Stomach (tissue), 8 donors: ENCODE measurements at regions not wholly inside any gene's neighbourhood (a gene's known extent, or its start where the extent isn't known, plus 50 kb on each side); places are given as distances from the start of the nearest gene placed in this dataset.

Experiments
- DNase-seq, 2 donors: peaks; one replicate each; pipeline versions ENCODE4 v3.0.0 to v3.0.0-alpha.2; 2013 to 2019
- H3K27ac ChIP-seq, 5 donors: fragments of 200-600 bp in 4 of 5; sonication (generic) in 4 of 5; one replicate each; pipeline ENCODE4 v1.5.1; 2013 to 2019; ENCODE audit warnings: mild to moderate bottlenecking in 1 of 5, moderate library complexity in 1 of 5
- H3K27me3 ChIP-seq, 3 donors: fragments of 200-600 bp; sonication (generic); one replicate each; pipeline ENCODE4 v1.5.1; 2017 to 2019; ENCODE audit warnings: mixed run types in 1 of 3
- H3K36me3 ChIP-seq, 4 donors: fragments of 200-600 bp; sonication (generic); 1 replicate in 3 of 4; 2 replicates in 1 of 4; pipeline ENCODE4 v1.5.1; 2016 to 2019
- H3K4me1 ChIP-seq, 4 donors: fragments of 200-600 bp; sonication (generic); one replicate each; pipeline ENCODE4 v1.5.1; 2016 to 2019
- H3K4me3 ChIP-seq, 4 donors: fragments of 200-600 bp; sonication (generic) in 3 of 4; one replicate each; pipeline ENCODE4 v1.5.1; 2016 to 2019; ENCODE audit warnings: mild to moderate bottlenecking in 1 of 4
- H3K9me3 ChIP-seq, 4 donors: fragments of 200-600 bp; sonication (generic); one replicate each; pipeline ENCODE4 v1.5.1; 2016 to 2019
- CTCF ChIP-seq, 7 experiments: fragments of 450-650 bp in 4 of 7; fragments of 200-600 bp in 3 of 7; sonication (generic) in 3 of 7; IDR thresholded peaks; one replicate each; pipeline ENCODE4 v1.5.1; 2016 to 2019; ENCODE audit warnings: antibody characterized with exemption in 7 of 7, control low read depth in 2 of 7, mild to moderate bottlenecking in 1 of 7
- EP300 ChIP-seq: sonication (generic); formaldehyde crosslinking; IDR thresholded peaks from one replicate; pipeline ENCODE4 v1.6.1; 2017; ENCODE audit warnings: antibody characterized with exemption
- POLR2A ChIP-seq, 4 donors: fragments of 450-650 bp; IDR thresholded peaks; one replicate each; pipeline ENCODE4 v1.6.1; 2016; ENCODE audit warnings: antibody characterized with exemption in 4 of 4, control low read depth in 2 of 4, mild to moderate bottlenecking in 1 of 4, moderate library complexity in 1 of 4
- POLR2AphosphoS5 ChIP-seq, 3 donors: sonication (generic); formaldehyde crosslinking; IDR thresholded peaks; one replicate each; pipeline ENCODE4 v1.6.1; 2016; ENCODE audit warnings: antibody characterized with exemption in 3 of 3
- WGBS, 5 donors: extraction: QIAGEN DNeasy Blood & Tissue Kit in 3 of 5; methylation state at CpG; one replicate each; pipeline versions ENCODE4 v1.1.5 to v1.1.7; 2013 to 2018; 5-methylcytosine and 5-hydroxymethylcytosine counted together
- intact Hi-C: fragments of 100-400 bp; cut with DNase I; formaldehyde crosslinking; loops from one replicate; pipeline ENCODE4 v1.15.1; 2023; ENCODE audit warnings: low total_unique reads
- donor health status: healthy with polysubstance abuse.
- donor health status: Bipolar disorder and iron deficiency.
- donor health status: healthy.

- Histone ChIP-seq H3K4me3 (no peak overlapping the region), H3K9me3 (no peaks in the 10 kb centered on the region), H3K27me3 (no peaks in the 10 kb centered on the region), H3K36me3 (no peaks in the 10 kb centered on the region), H3K27ac (no peak overlapping the region), H3K4me1 (peaks cover 0 to 8% (median 0%) of the 10 kb centered on the region in 4 donors)
- TF ChIP-seq POLR2A (IDR thresholded peaks at IDR 0.05) (no peak), EP300 (no peak), CTCF (IDR thresholded peaks at IDR 0.05) (no peak), POLR2AphosphoS5 (IDR thresholded peaks at IDR 0.05) (no peak)
- WGBS, 5 donors, result 84 to 100% (median 97%) methylated on average over 1 of the region's 1 CpG
- DNase-seq, result no peak
- intact Hi-C loops, result no loop called here
These were observed 99.8 kb upstream of the PELI1 start for GRCh38 chr2:64244037-64244416.

DNA sequence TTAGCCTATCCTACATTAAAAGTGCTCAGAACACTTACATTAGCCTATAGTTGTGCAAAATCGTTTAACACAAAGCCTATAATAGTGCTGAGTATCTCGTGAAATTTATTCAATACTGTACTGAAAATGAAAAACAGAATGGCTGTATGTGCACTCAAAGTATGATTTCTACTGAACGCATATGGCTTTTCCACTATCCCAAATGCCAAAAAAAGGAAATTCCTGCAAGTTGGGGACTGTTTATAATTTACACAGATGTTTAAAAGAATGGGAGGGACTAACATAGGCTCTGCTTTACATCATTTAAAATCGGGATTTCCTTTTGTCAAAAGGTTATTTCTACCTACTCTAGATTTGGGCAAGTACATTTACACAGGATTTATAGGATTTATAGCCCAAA lies 101.4 kb upstream of the PELI1 start:
- intact Hi-C loops, result no loop called here
- 80 to 85% (median 81%) methylated on average over 4 of the region's 4 CpGs for WGBS, 5 donors
- no peaks in the 10 kb centered on the region for H3K9me3 ChIP-seq
- peaks cover 0 to 8% (median 0%) of the 10 kb centered on the region in 4 donors for H3K4me1 ChIP-seq
- H3K4me3 ChIP-seq, result no peak overlapping the region
- no peak for DNase-seq
- TF ChIP-seq POLR2AphosphoS5 (IDR thresholded peaks at IDR 0.05) (no peak), POLR2A (IDR thresholded peaks at IDR 0.05) (no peak), EP300 (no peak), CTCF (IDR thresholded peaks at IDR 0.05) (no peak)
- no peak overlapping the region for H3K27ac ChIP-seq
- H3K36me3 ChIP-seq, result no peaks in the 10 kb centered on the region
- H3K27me3 ChIP-seq, result no peaks in the 10 kb centered on the region

GRCh38 chr2:64246962-64247361 lies 102.7 kb upstream of the PELI1 start:
- no peaks in the 10 kb centered on the region for H3K9me3 ChIP-seq
- no peaks in the 10 kb centered on the region for H3K27me3 ChIP-seq
- intact Hi-C loops, result no loop called here
- H3K4me1 ChIP-seq, result peaks cover 0 to 8% (median 0%) of the 10 kb centered on the region in 4 donors
- TF ChIP-seq POLR2AphosphoS5 (IDR thresholded peaks at IDR 0.05), result no peak
- TF ChIP-seq EP300, result no peak
- TF ChIP-seq POLR2A (IDR thresholded peaks at IDR 0.05), result no peak
- no peak for TF ChIP-seq CTCF (IDR thresholded peaks at IDR 0.05)
- H3K36me3 ChIP-seq, result no peaks in the 10 kb centered on the region
- H3K4me3 ChIP-seq, result no peak overlapping the region
- WGBS, 5 donors, result 28 to 61% (median 42%) methylated on average over 1 of the region's 1 CpG
- no peak for DNase-seq
- H3K27ac ChIP-seq, result no peak overlapping the region

DNA sequence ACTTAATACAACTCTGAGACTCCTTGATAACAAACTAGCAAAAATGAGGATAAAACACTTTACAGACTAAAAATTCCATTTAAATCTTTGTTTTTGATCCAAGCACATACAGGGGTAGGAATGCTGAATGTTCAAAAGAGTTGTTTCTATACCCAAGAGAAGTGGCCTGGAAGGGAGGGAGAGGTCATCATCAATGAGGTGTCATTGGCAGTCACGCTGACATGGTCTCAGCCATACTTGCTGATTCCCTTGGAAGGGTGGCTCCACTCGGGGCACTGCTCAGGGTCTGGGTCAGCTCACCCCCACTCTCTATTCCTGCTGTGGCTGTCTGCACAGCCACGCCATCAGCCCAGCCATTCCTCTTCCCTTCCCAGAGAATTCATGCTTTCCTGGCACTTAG lies 105.2 kb upstream of the PELI1 start:
- 91 to 98% (median 94%) methylated on average over 3 of the region's 3 CpGs for WGBS, 5 donors
- Histone ChIP-seq H3K27me3 (no peaks in the 10 kb centered on the region), H3K4me1 (peaks cover 0 to 8% (median 0%) of the 10 kb centered on the region in 4 donors), H3K36me3 (no peaks in the 10 kb centered on the region), H3K9me3 (no peaks in the 10 kb centered on the region), H3K27ac (no peak overlapping the region), H3K4me3 (no peak overlapping the region)
- DNase-seq, result no peak
- intact Hi-C loops, result no loop called here
- TF ChIP-seq POLR2AphosphoS5 (IDR thresholded peaks at IDR 0.05) (no peak), CTCF (IDR thresholded peaks at IDR 0.05) (no peak), POLR2A (IDR thresholded peaks at IDR 0.05) (no peak), EP300 (no peak)
